ENCODE measurements at regions not wholly inside any gene's neighbourhood (a gene's known extent, or its start where the extent isn't known, plus 50 kb on each side); places are given as distances from the start of the nearest gene placed in this dataset.
"Not testable (repeated sequence)": the region's sequence is repeated elsewhere in the genome, so short reads cannot be mapped to it uniquely, and the experiment has no call there.

DNA sequence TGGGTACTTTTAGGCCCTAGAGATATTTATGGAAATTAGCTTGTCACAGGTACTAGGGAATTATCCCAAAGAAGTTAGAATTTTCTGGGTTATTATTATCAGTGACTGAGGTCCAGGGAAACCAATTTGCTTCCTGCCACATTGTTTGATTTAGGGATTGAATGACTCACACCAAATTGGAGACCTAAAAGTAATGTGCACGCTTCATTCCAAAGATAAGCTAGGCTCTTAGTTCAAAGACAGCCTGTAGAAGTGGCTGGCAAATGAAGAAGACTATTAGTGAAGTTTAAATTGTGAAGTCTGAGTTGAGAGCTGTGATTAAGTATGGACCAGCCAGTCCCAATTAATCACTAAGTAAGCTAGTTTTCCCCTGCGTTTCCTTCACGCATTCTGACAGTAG is 188.1 kb upstream of the MYO3A start:
- Mint-ChIP-seq H3K27me3 (ENCODE audit: insufficient read depth, unreplicated experiment) (peaks cover 62% of the 10 kb centered on the region), H3K27ac (ENCODE audit: low read depth, unreplicated experiment) (no peak overlapping the region), H3K4me1 (ENCODE audit: insufficient read depth, unreplicated experiment) (no peaks in the 10 kb centered on the region), H3K36me3 (ENCODE audit: insufficient read depth, unreplicated experiment) (no peaks in the 10 kb centered on the region), H3K9me3 (ENCODE audit: unreplicated experiment) (no peaks in the 10 kb centered on the region), H3K4me3 (ENCODE audit: unreplicated experiment) (no peak overlapping the region)
- TF ChIP-seq, protein P1, sequence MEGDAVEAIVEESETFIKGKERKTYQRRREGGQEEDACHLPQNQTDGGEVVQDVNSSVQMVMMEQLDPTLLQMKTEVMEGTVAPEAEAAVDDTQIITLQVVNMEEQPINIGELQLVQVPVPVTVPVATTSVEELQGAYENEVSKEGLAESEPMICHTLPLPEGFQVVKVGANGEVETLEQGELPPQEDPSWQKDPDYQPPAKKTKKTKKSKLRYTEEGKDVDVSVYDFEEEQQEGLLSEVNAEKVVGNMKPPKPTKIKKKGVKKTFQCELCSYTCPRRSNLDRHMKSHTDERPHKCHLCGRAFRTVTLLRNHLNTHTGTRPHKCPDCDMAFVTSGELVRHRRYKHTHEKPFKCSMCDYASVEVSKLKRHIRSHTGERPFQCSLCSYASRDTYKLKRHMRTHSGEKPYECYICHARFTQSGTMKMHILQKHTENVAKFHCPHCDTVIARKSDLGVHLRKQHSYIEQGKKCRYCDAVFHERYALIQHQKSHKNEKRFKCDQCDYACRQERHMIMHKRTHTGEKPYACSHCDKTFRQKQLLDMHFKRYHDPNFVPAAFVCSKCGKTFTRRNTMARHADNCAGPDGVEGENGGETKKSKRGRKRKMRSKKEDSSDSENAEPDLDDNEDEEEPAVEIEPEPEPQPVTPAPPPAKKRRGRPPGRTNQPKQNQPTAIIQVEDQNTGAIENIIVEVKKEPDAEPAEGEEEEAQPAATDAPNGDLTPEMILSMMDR (IDR thresholded peaks at IDR 0.05; ENCODE audit: unreplicated experiment): no peak
- POLR2A ChIA-PET: no interaction called here
- no peak for DNase-seq (ENCODE audit: unreplicated experiment)
- CTCF ChIA-PET: no interaction called here
- intact Hi-C loops (cut with micrococcal nuclease): no loop called here
- no TSS peak for BruUV-seq (replicated peaks)

DNA sequence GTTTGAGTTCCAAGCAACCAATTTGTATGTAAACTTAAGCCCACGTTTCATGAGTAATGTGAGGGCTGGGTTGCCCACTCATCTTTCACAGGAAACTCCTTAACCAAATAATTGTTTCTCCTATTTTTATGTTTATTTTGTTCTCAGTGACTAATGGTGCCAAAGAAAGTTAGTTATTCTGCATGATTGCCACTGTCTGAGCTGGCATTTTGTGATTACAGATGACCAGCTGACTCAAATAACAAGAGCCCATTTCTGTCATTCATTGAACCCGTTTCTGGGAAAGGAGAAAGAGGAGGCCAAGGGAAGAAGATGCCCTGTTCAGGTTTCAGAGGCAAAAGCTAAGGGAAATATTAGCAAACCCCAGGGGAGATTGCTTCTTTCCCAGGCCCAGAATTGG is 186.9 kb upstream of the MYO3A start:
- ChIA-PET CTCF (interaction anchor here (0.8 kb wide), 1 partner anchor 11 kb away, joined by 3 read pairs; no protein-coding TSS in a partner anchor), POLR2A (no interaction called here)
- TF ChIP-seq, protein P1 (IDR thresholded peaks at IDR 0.05; ENCODE audit: unreplicated experiment): no peak
- H3K9me3 Mint-ChIP-seq (ENCODE audit: unreplicated experiment): no peaks in the 10 kb centered on the region
- H3K36me3 Mint-ChIP-seq (ENCODE audit: insufficient read depth, unreplicated experiment): no peaks in the 10 kb centered on the region
- intact Hi-C loops (cut with micrococcal nuclease): no loop called here
- no peak for DNase-seq (ENCODE audit: unreplicated experiment)
- H3K27ac Mint-ChIP-seq (ENCODE audit: low read depth, unreplicated experiment): no peak overlapping the region
- H3K4me3 Mint-ChIP-seq (ENCODE audit: unreplicated experiment): no peak overlapping the region
- no peaks in the 10 kb centered on the region for H3K4me1 Mint-ChIP-seq (ENCODE audit: insufficient read depth, unreplicated experiment)
- H3K27me3 Mint-ChIP-seq (ENCODE audit: insufficient read depth, unreplicated experiment): peaks cover 51% of the 10 kb centered on the region
- no TSS peak for BruUV-seq (replicated peaks)

DNA sequence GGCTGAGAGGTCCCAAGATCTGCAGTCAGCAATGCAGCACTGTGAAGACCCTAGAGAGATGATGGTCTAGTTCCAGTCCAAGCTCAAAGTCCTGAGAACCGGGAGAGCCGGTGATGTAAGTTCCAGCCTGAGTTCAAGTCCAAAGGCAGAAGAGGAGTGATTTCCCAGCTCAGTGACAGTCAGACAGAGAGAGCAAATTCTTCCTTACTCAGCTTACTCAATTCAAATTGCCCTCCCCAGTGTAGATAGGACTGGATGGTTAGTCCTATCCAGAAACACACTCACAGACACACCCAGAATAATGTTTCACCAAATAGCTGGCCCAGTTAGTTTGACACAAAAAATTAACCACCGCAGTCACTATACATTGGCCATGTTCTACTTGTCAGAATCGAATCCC is 185.5 kb upstream of the MYO3A start:
- TF ChIP-seq, protein P1 (IDR thresholded peaks at IDR 0.05; ENCODE audit: unreplicated experiment): no peak
- BruUV-seq (replicated peaks): no TSS peak
- no peak overlapping the region for H3K4me3 Mint-ChIP-seq (ENCODE audit: unreplicated experiment)
- H3K4me1 Mint-ChIP-seq (ENCODE audit: insufficient read depth, unreplicated experiment): no peaks in the 10 kb centered on the region
- H3K36me3 Mint-ChIP-seq (ENCODE audit: insufficient read depth, unreplicated experiment): no peaks in the 10 kb centered on the region
- CTCF ChIA-PET: no interaction called here
- intact Hi-C loops (cut with micrococcal nuclease): no loop called here
- no peak overlapping the region for H3K27ac Mint-ChIP-seq (ENCODE audit: low read depth, unreplicated experiment)
- peaks cover 36% of the 10 kb centered on the region for H3K27me3 Mint-ChIP-seq (ENCODE audit: insufficient read depth, unreplicated experiment)
- no peaks in the 10 kb centered on the region for H3K9me3 Mint-ChIP-seq (ENCODE audit: unreplicated experiment)
- POLR2A ChIA-PET: no interaction called here
- DNase-seq (ENCODE audit: unreplicated experiment): no peak

DNA sequence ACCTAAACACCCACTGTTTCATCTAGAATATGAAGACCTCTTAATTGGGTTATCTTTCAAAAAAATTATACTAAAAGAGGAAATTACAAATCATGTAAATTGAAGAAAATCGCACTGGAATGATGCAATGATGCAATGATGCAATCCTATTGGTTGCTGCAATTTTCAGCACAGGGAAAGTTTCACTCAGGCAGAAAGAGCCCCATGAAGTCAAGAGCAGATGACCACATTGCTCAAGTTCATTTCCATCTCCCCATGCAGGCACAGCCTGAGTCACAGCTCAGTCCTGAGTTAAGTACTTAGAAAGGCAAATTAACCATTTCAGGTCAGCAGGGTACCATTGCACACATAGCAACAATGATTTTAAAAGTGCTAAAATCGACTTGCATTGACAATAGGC is 180.3 kb upstream of the MYO3A start:
- no peaks in the 10 kb centered on the region for H3K9me3 Mint-ChIP-seq (ENCODE audit: unreplicated experiment)
- H3K4me1 Mint-ChIP-seq (ENCODE audit: insufficient read depth, unreplicated experiment): no peaks in the 10 kb centered on the region
- peak; percentile 11 for DNase-seq (ENCODE audit: unreplicated experiment)
- H3K27me3 Mint-ChIP-seq (ENCODE audit: insufficient read depth, unreplicated experiment): no peaks in the 10 kb centered on the region
- CTCF ChIA-PET: no interaction called here
- POLR2A ChIA-PET: interaction anchor here (0.6 kb wide), 1 partner anchor 946 kb away, joined by 4 read pairs; no protein-coding TSS in a partner anchor
- TF ChIP-seq, protein P1 (IDR thresholded peaks at IDR 0.05; ENCODE audit: unreplicated experiment): no peak
- BruUV-seq (replicated peaks): no TSS peak
- H3K4me3 Mint-ChIP-seq (ENCODE audit: unreplicated experiment): no peak overlapping the region
- H3K36me3 Mint-ChIP-seq (ENCODE audit: insufficient read depth, unreplicated experiment): no peaks in the 10 kb centered on the region
- intact Hi-C loops (cut with micrococcal nuclease): no loop called here
- H3K27ac Mint-ChIP-seq (ENCODE audit: low read depth, unreplicated experiment): no peak overlapping the region

DNA sequence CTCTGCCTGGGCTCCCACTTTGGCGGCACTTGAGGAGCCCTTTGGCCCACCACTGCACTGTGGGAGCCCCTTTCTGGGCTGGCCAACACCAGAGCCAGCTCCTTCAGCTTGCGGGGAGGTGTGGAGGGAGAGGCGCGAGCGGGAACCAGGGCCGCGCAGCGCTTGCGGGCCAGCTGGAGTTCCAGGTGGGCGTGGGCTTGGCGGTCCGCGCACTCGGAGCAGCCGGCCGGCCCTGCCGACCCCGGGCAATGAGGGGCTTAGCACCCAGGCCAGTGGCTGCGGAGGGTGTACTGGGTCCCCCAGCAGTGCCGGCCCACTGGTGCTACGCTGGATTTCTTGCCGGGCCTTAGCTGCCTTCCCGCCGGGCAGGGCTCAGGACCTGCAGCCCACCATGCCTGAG is 178.2 kb upstream of the MYO3A start:
- H3K4me1 Mint-ChIP-seq (ENCODE audit: insufficient read depth, unreplicated experiment); H3K36me3 Mint-ChIP-seq (ENCODE audit: insufficient read depth, unreplicated experiment); POLR2A ChIA-PET; BruUV-seq (replicated peaks); intact Hi-C loops (cut with micrococcal nuclease); H3K9me3 Mint-ChIP-seq (ENCODE audit: unreplicated experiment); H3K4me3 Mint-ChIP-seq (ENCODE audit: unreplicated experiment); CTCF ChIA-PET; DNase-seq (ENCODE audit: unreplicated experiment); H3K27ac Mint-ChIP-seq (ENCODE audit: low read depth, unreplicated experiment): not testable (repeated sequence)
- H3K27me3 Mint-ChIP-seq (ENCODE audit: insufficient read depth, unreplicated experiment): peaks cover 11% of the 10 kb centered on the region
